ENCODE measurements at regions not wholly inside any gene's neighbourhood (a gene's known extent, or its start where the extent isn't known, plus 50 kb on each side); places are given as distances from the start of the nearest gene placed in this dataset.
"Not testable (repeated sequence)": the region's sequence is repeated elsewhere in the genome, so short reads cannot be mapped to it uniquely, and the experiment has no call there.

- Histone ChIP-seq H3K9me3 (ENCODE audit: control insufficient read depth, low read depth, low read length) (no peaks in the 10 kb centered on the region), H3K36me3 (ENCODE audit: control insufficient read depth, low read depth, low read length) (no peaks in the 10 kb centered on the region), H3K27me3 (ENCODE audit: control insufficient read depth, insufficient read depth, low read length) (no peaks in the 10 kb centered on the region), H3K4me3 (ENCODE audit: low read length) (no peak overlapping the region), H3K27ac (ENCODE audit: low read length) (no peak overlapping the region), H3K9ac (ENCODE audit: low read length) (no peak overlapping the region), H3K4me1 (ENCODE audit: control insufficient read depth, low read depth, low read length) (peaks cover 15% of the 10 kb centered on the region)
Measured at GRCh38 chr10:29227201-29227600, 61.7 kb upstream of the LYZL1 start.

GRCh38 chr10:29228562-29228961 lies 60.3 kb upstream of the LYZL1 start:
- no peak overlapping the region for H3K27ac ChIP-seq (ENCODE audit: low read length)
- H3K4me1 ChIP-seq (ENCODE audit: control insufficient read depth, low read depth, low read length) = peaks cover 15% of the 10 kb centered on the region
- H3K27me3 ChIP-seq (ENCODE audit: control insufficient read depth, insufficient read depth, low read length) = no peaks in the 10 kb centered on the region
- H3K9me3 ChIP-seq (ENCODE audit: control insufficient read depth, low read depth, low read length) = no peaks in the 10 kb centered on the region
- no peak overlapping the region for H3K9ac ChIP-seq (ENCODE audit: low read length)
- no peaks in the 10 kb centered on the region for H3K36me3 ChIP-seq (ENCODE audit: control insufficient read depth, low read depth, low read length)
- no peak overlapping the region for H3K4me3 ChIP-seq (ENCODE audit: low read length)

GRCh38 chr10:29229258-29229705 lies 59.6 kb upstream of the LYZL1 start:
- H3K9ac ChIP-seq (ENCODE audit: low read length) = no peak overlapping the region

GRCh38 chr10:29236910-29237309 lies 52.0 kb upstream of the LYZL1 start:
- H3K36me3 ChIP-seq (ENCODE audit: control insufficient read depth, low read depth, low read length); H3K4me3 ChIP-seq (ENCODE audit: low read length); H3K27ac ChIP-seq (ENCODE audit: low read length); H3K27me3 ChIP-seq (ENCODE audit: control insufficient read depth, insufficient read depth, low read length); H3K4me1 ChIP-seq (ENCODE audit: control insufficient read depth, low read depth, low read length); H3K9ac ChIP-seq (ENCODE audit: low read length); H3K9me3 ChIP-seq (ENCODE audit: control insufficient read depth, low read depth, low read length): not testable (repeated sequence)

More at GRCh38 chr10:29229258-29229705, 59.6 kb upstream of the LYZL1 start:
- Histone ChIP-seq H3K4me3 (ENCODE audit: low read length) (no peak overlapping the region), H3K27ac (ENCODE audit: low read length) (no peak overlapping the region), H3K36me3 (ENCODE audit: control insufficient read depth, low read depth, low read length) (no peaks in the 10 kb centered on the region), H3K27me3 (ENCODE audit: control insufficient read depth, insufficient read depth, low read length) (no peaks in the 10 kb centered on the region), H3K9me3 (ENCODE audit: control insufficient read depth, low read depth, low read length) (no peaks in the 10 kb centered on the region), H3K4me1 (ENCODE audit: control insufficient read depth, low read depth, low read length) (peaks cover 10% of the 10 kb centered on the region)

- no peaks in the 10 kb centered on the region for H3K9me3 ChIP-seq (ENCODE audit: control insufficient read depth, low read depth, low read length)
- H3K4me3 ChIP-seq (ENCODE audit: low read length) = no peak overlapping the region
- H3K27ac ChIP-seq (ENCODE audit: low read length) = no peak overlapping the region
Measured at GRCh38 chr10:29237786-29238185, 51.1 kb upstream of the LYZL1 start.

GRCh38 chr10:29238523-29239135 lies 50.2 kb upstream of the LYZL1 start:
- Histone ChIP-seq H3K4me1 (ENCODE audit: control insufficient read depth, low read depth, low read length) (peaks cover 3% of the 10 kb centered on the region), H3K9ac (ENCODE audit: low read length) (no peak overlapping the region), H3K36me3 (ENCODE audit: control insufficient read depth, low read depth, low read length) (no peaks in the 10 kb centered on the region), H3K27me3 (ENCODE audit: control insufficient read depth, insufficient read depth, low read length) (no peaks in the 10 kb centered on the region), H3K27ac (ENCODE audit: low read length) (no peak overlapping the region), H3K9me3 (ENCODE audit: control insufficient read depth, low read depth, low read length) (no peaks in the 10 kb centered on the region), H3K4me3 (ENCODE audit: low read length) (no peak overlapping the region)

More at GRCh38 chr10:29237786-29238185, 51.1 kb upstream of the LYZL1 start:
- Histone ChIP-seq H3K27me3 (ENCODE audit: control insufficient read depth, insufficient read depth, low read length) (no peaks in the 10 kb centered on the region), H3K4me1 (ENCODE audit: control insufficient read depth, low read depth, low read length) (peaks cover 3% of the 10 kb centered on the region), H3K36me3 (ENCODE audit: control insufficient read depth, low read depth, low read length) (no peaks in the 10 kb centered on the region), H3K9ac (ENCODE audit: low read length) (no peak overlapping the region)

All from iPS-18a (cell line).